Neural cell (in vitro differentiated cells): ENCODE measurements at regions not wholly inside any gene's neighbourhood (a gene's known extent, or its start where the extent isn't known, plus 50 kb on each side); places are given as distances from the start of the nearest gene placed in this dataset.

Experiments used
- H2AFZ ChIP-seq: fragments of 200-600, 300-800 bp; sonication (generic), shearing (Covaris generic); 2 replicates; pipeline ENCODE4 v1.6.0; 2014; ENCODE audit warnings: low read depth, mild to moderate bottlenecking, antibody characterized with exemption, low read length, moderate library complexity
- H3F3A ChIP-seq: fragments of 200-600 bp; shearing (Covaris generic); 2 replicates; pipeline ENCODE4 v1.6.1; 2016; ENCODE audit warnings: mild to moderate bottlenecking, moderate library complexity, mixed read lengths, antibody characterized with exemption, low read length; ENCODE audit not compliant: insufficient read depth, poor library complexity, severe bottlenecking
- H3K27ac ChIP-seq: fragments of 200-600, 300-800 bp; sonication (generic), shearing (Covaris generic); 2 replicates; pipeline ENCODE4 v1.5.1; 2014; ENCODE audit warnings: mild to moderate bottlenecking, low read length, moderate library complexity
- H3K27me3 ChIP-seq: fragments of 300-800, 200-600 bp; sonication (generic), shearing (Covaris generic); 2 replicates; pipeline ENCODE4 v1.6.0; 2014; ENCODE audit warnings: mild to moderate bottlenecking, low read depth, low read length, moderate library complexity; ENCODE audit not compliant: insufficient read depth
- H3K36me3 ChIP-seq: fragments of 300-800, 200-600 bp; sonication (generic), shearing (Covaris generic); 2 replicates; pipeline ENCODE4 v1.5.1; 2014; ENCODE audit warnings: mild to moderate bottlenecking, antibody characterized with exemption, low read length, moderate library complexity; ENCODE audit not compliant: insufficient read depth
- H3K4me2 ChIP-seq: fragments of 300-800, 200-600 bp; sonication (generic), shearing (Covaris generic); 2 replicates; pipeline ENCODE4 v1.6.0; 2014; ENCODE audit warnings: mild to moderate bottlenecking, low read length
- H3K4me3 ChIP-seq: fragments of 300-800, 200-600 bp; sonication (generic), shearing (Covaris generic); 2 replicates; pipeline ENCODE4 v1.5.1; 2014; ENCODE audit warnings: mild to moderate bottlenecking, low read length, moderate library complexity
- H3K79me2 ChIP-seq: fragments of 200-600 bp; shearing (Covaris generic); replicated peaks from 2 replicates; pipeline ENCODE4 v1.6.0; 2014; ENCODE audit warnings: mild to moderate bottlenecking, low read length, moderate library complexity; ENCODE audit not compliant: insufficient read depth
- H3K9ac ChIP-seq: fragments of 300-800, 200-600 bp; sonication (generic), shearing (Covaris generic); 2 replicates; pipeline ENCODE4 v1.6.1; 2016; ENCODE audit warnings: mild to moderate bottlenecking, low read length, mixed read lengths
- H3K9me2 ChIP-seq: fragments of 200-600 bp; shearing (Covaris generic); 2 replicates; pipeline ENCODE4 v1.6.1; 2016; ENCODE audit warnings: mild to moderate bottlenecking, low read length, mixed read lengths; ENCODE audit not compliant: insufficient read depth
- H3K9me3 ChIP-seq: fragments of 200-600, 300-800 bp; sonication (generic), shearing (Covaris generic); 2 replicates; pipeline ENCODE4 v1.6.1; 2016; ENCODE audit warnings: mild to moderate bottlenecking, mixed run types, low read length, moderate library complexity, mixed read lengths
- H4K20me1 ChIP-seq: fragments of 200-600 bp; shearing (Covaris generic); 2 replicates; pipeline ENCODE4 v1.6.1; 2016; ENCODE audit warnings: mild to moderate bottlenecking, mixed run types; ENCODE audit not compliant: insufficient read depth
- EP300 ChIP-seq: fragments of 450-650 bp; conservative IDR thresholded peaks from 2 replicates; pipeline ENCODE4 v1.6.1; 2014; ENCODE audit warnings: antibody characterized with exemption, mild to moderate bottlenecking, moderate library complexity; ENCODE audit not compliant: poor library complexity, severe bottlenecking
- EZH2 ChIP-seq: fragments of 200-600, 300-800 bp; shearing (Covaris generic), sonication (generic); IDR thresholded peaks from 2 replicates; pipeline ENCODE4 v1.6.1; 2014; ENCODE audit warnings: antibody characterized with exemption, low read length, borderline replicate concordance, mild to moderate bottlenecking; ENCODE audit not compliant: insufficient read depth, poor library complexity, severe bottlenecking
- MXI1 ChIP-seq: fragments of 450-650 bp; conservative IDR thresholded peaks from 2 replicates; pipeline ENCODE4 v1.6.1; 2014; ENCODE audit warnings: antibody characterized with exemption, mild to moderate bottlenecking; ENCODE audit not compliant: poor library complexity, severe bottlenecking
- POLR2AphosphoS5 ChIP-seq: IDR thresholded peaks from 2 replicates; pipeline ENCODE4 v1.6.1; 2012
- RAD21 ChIP-seq: fragments of 450-650 bp; conservative IDR thresholded peaks from 2 replicates; pipeline ENCODE4 v1.6.1; 2014; ENCODE audit warnings: antibody characterized with exemption, mild to moderate bottlenecking, moderate library complexity
- REST ChIP-seq: IDR thresholded peaks from 2 replicates; pipeline ENCODE4 v1.6.1; 2012; ENCODE audit warnings: borderline replicate concordance
- SMC3 ChIP-seq: fragments of 450-650 bp; conservative IDR thresholded peaks from 2 replicates; pipeline ENCODE4 v1.6.1; 2014; ENCODE audit warnings: antibody characterized with exemption, mild to moderate bottlenecking, moderate library complexity; ENCODE audit not compliant: poor library complexity
- TAF1 ChIP-seq: IDR thresholded peaks from 2 replicates; pipeline ENCODE4 v1.6.1; 2012; ENCODE audit warnings: low read depth
- TF ChIP-seq, protein P1 (sequence below): fragments of 450-650 bp; IDR thresholded peaks from 2 replicates; pipeline ENCODE4 v1.5.1; 2014; ENCODE audit warnings: antibody characterized with exemption, mild to moderate bottlenecking, moderate library complexity; ENCODE audit not compliant: poor library complexity, severe bottlenecking

- Histone ChIP-seq H4K20me1 (no peaks in the 10 kb centered on the region), H3K27me3 (no peaks in the 10 kb centered on the region), H2AFZ (no peak overlapping the region), H3F3A (no peaks in the 10 kb centered on the region), H3K9me3 (no peaks in the 10 kb centered on the region), H3K4me2 (no peak overlapping the region), H3K27ac (no peak overlapping the region), H3K9me2 (no peaks in the 10 kb centered on the region), H3K9ac (no peak overlapping the region), H3K4me3 (no peak overlapping the region), H3K36me3 (no peaks in the 10 kb centered on the region), H3K79me2 (no peaks in the 10 kb centered on the region)
- no peak for TF ChIP-seq SMC3
These were observed 232.4 kb upstream of the RHOBTB1 start for GRCh38 chr10:61176424-61176823.

DNA sequence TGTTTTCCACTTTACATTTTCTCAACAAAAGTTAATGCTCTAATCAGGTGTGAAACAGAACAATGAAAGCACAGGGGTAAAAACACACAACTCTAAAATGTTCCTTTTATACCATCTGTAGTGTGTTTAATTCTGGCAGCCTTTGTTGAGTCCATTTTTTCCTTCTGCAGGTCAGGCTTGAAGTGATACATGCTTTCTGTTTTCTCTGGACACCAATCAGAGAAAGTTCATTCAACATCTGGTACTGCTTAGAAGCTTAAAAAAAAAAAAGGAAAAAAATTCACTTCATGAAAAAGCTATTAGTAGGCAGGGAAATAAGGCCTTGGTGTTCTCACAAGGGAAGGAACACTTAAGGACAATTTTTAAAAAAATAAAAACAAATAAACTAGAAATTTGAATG lies 231.3 kb upstream of the RHOBTB1 start:
- Histone ChIP-seq H3K79me2 (no peaks in the 10 kb centered on the region), H3K9ac (no peak overlapping the region), H3F3A (no peaks in the 10 kb centered on the region), H3K27me3 (no peaks in the 10 kb centered on the region), H4K20me1 (no peaks in the 10 kb centered on the region), H3K27ac (no peak overlapping the region), H2AFZ (no peak overlapping the region), H3K9me3 (no peaks in the 10 kb centered on the region), H3K36me3 (no peaks in the 10 kb centered on the region), H3K4me3 (no peak overlapping the region), H3K4me2 (no peak overlapping the region), H3K9me2 (no peaks in the 10 kb centered on the region)
- TF ChIP-seq RAD21: no peak
- TF ChIP-seq MXI1: no peak
- TF ChIP-seq TAF1: no peak
- no peak for TF ChIP-seq REST
- TF ChIP-seq, protein P1, sequence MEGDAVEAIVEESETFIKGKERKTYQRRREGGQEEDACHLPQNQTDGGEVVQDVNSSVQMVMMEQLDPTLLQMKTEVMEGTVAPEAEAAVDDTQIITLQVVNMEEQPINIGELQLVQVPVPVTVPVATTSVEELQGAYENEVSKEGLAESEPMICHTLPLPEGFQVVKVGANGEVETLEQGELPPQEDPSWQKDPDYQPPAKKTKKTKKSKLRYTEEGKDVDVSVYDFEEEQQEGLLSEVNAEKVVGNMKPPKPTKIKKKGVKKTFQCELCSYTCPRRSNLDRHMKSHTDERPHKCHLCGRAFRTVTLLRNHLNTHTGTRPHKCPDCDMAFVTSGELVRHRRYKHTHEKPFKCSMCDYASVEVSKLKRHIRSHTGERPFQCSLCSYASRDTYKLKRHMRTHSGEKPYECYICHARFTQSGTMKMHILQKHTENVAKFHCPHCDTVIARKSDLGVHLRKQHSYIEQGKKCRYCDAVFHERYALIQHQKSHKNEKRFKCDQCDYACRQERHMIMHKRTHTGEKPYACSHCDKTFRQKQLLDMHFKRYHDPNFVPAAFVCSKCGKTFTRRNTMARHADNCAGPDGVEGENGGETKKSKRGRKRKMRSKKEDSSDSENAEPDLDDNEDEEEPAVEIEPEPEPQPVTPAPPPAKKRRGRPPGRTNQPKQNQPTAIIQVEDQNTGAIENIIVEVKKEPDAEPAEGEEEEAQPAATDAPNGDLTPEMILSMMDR: no peak
- no peak for TF ChIP-seq POLR2AphosphoS5
- no peak for TF ChIP-seq EZH2
- TF ChIP-seq SMC3: no peak
- no peak for TF ChIP-seq EP300

GRCh38 chr10:61173450-61173849 lies 229.5 kb upstream of the RHOBTB1 start:
- no peak overlapping the region for H2AFZ ChIP-seq
- H3K27me3 ChIP-seq: no peaks in the 10 kb centered on the region
- no peaks in the 10 kb centered on the region for H3K9me3 ChIP-seq
- H3K4me3 ChIP-seq: no peak overlapping the region
- no peaks in the 10 kb centered on the region for H3K79me2 ChIP-seq
- no peak overlapping the region for H3K27ac ChIP-seq
- H3F3A ChIP-seq: no peaks in the 10 kb centered on the region
- no peaks in the 10 kb centered on the region for H3K36me3 ChIP-seq
- H4K20me1 ChIP-seq: no peaks in the 10 kb centered on the region
- TF ChIP-seq POLR2AphosphoS5: no peak
- no peak for TF ChIP-seq REST
- TF ChIP-seq TAF1: no peak
- TF ChIP-seq SMC3: no peak
- TF ChIP-seq, protein P1: no peak
- no peak for TF ChIP-seq MXI1
- no peak for TF ChIP-seq EP300
- TF ChIP-seq RAD21: no peak
- TF ChIP-seq EZH2: no peak
- no peak overlapping the region for H3K9ac ChIP-seq
- no peaks in the 10 kb centered on the region for H3K9me2 ChIP-seq
- no peak overlapping the region for H3K4me2 ChIP-seq
